Stimulated activated CD8-positive, alpha-beta memory T cell treated with anti-CD3 and anti-CD28 coated beads, Interleukin-2, amount 100 ng/mL, for 48 hours (primary cell): ENCODE measurements at regions not wholly inside any gene's neighbourhood (a gene's known extent, or its start where the extent isn't known, plus 50 kb on each side); places are given as distances from the start of the nearest gene placed in this dataset.
"Not testable (repeated sequence)": the region's sequence is repeated elsewhere in the genome, so short reads cannot be mapped to it uniquely, and the experiment has no call there.

ENCODE experiments used
- DNase-seq, 2 donors: peaks; one replicate each; pipeline ENCODE4 v3.0.0-alpha.2; 2020; ENCODE audit warnings: low read depth in 2 of 2

GRCh38 chr18:34480162-34480700 lies 229.9 kb upstream of the DTNA start:
- DNase-seq = no peak

- no peak for DNase-seq
Measured at GRCh38 chr18:34482204-34482603, 227.9 kb upstream of the DTNA start.

DNA sequence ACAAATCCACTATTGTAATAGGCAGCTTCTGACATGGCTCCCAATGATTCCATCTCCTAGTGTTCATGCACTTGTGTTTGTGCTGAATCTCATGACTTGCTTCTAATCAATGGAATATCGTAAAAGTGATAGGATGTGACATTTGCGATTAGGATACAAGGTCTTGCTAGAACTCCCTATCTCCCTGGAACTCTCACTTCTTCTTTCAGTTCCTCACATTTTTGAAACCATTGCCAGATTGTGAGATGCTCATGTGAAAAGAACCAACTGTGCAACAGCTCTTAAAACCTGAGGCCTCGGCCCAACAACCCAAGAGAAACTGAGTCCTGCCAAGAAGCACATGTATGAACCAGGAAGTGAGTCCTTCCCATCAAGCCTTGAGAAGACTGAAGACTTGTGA lies 226.9 kb upstream of the DTNA start:
- no peak for DNase-seq

- DNase-seq = no peak
Measured at GRCh38 chr18:34491719-34492118, 218.4 kb upstream of the DTNA start.

DNA sequence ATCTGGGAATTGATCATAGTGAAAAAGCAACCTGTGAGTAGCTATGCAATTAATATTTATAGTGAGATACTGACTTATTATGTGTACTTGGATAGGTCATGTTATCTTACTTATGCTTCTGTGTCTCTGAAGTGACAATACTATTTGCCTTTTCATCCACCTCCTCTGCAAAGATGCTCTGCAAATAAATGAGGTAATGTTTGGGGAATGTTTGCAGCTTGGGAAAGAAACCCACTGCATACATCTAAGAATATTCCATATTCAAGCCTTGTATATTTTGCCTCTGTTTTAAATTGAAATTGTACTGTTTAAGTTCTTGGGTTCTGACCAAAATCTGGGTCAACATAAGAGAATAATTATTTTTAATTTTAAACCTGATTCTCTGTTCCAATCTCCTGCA lies 217.4 kb upstream of the DTNA start:
- DNase-seq = no peak

GRCh38 chr18:34493099-34493544 lies 217.0 kb upstream of the DTNA start:
- DNase-seq = no peak

DNA sequence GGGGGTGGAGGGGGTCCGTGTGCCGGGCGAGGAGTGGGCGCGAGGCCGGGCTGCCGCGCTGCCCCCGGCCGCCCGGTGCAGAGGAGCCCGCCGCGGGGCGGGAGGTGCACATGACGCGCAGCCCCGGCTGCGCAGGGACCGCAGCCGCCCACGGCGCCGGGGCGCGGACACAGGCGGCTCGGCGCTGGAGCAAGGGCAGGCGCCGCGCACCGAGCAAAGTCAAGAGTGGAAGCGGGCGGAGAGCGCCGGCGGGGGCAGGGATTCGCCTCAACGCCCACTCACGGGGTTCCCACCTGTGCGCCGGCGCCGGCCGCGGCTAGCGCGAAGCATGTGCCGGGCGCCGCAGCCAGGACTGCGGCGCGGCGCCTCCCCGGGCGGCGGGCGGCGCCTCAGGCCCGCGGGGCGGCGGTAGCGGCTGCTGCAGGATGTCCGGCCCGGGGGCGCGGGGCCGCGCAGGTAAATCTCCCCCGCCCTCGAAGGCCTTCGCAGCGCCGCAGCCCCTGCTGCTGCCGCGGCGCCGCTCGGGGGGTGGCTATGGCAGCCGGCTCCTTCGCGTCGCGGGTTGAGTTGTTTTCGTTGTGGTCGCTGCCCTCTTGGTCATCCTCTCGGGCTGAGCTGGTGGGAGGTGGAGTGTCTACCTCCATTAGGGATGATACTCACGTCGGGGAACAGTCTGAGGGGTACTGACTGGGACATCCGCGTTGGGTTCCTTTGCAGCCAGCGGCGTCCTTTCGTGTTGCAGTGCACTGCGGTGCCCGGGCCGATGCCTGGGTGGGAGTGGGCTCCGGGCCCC lies 216.3 kb upstream of the DTNA start:
- peak in 1 of 2 donors; percentile 4 for DNase-seq

GRCh38 chr18:34494359-34494696 lies 215.8 kb upstream of the DTNA start:
- DNase-seq = no peak

DNA sequence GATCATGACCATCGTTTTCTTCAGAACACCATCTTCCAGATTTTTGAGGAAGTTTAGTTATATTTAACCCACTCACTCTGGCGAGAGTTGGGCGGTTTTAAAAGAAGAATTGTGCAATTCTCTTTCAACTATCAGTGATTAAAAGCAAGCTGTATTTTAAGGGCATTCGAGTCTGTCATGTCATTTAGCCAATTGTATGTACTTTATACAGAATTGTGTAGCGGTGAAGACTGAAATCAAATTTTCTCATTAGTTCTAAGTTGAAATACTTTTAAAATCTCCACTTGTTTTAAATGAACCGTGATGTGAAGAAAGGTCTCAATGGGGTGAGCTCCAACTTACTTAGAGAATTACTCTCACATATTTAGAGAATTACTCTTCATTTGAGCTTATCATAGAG lies 214.6 kb upstream of the DTNA start:
- no peak for DNase-seq

DNA sequence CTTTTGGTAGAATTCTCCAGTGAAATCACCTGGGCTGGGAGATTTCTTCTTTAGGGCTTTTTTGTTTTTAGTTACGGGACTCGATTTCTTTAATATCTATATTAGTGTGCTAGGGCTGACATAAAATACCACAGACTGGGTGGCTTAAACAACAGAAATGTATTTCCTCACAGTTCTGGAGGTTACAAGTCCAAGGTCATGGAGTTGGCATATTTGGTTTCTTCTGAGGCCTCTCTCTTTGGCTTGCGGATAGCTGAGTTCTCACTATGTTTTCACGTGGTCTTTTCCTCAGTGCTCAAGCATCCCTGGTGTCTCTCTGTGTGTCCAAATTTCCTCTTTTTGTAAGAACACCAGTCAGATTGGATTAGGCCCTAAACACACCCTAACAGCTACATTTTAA lies 208.5 kb upstream of the DTNA start:
- DNase-seq = no peak

DNA sequence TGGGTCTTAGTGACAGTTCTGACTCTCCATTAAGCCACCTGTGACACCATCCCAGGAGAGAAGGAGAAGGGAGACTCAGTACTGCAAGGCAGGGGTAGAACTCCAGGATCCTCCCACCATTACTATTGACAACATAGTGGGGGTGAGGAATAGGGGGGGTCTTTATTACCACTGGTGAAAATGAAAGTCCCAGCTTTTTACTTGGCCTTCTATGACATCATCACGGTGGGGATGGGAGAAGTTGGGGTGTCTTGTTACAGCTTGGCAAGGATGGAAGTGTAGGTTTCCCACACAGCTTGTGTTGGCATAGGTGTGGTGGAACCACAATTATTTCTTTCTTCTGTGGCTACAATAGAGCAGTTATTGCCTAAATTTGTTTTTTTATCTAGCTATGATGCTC lies 203.9 kb upstream of the DTNA start:
- no peak for DNase-seq

GRCh38 chr18:34509163-34509562 lies 200.9 kb upstream of the DTNA start:
- DNase-seq = no peak

DNA sequence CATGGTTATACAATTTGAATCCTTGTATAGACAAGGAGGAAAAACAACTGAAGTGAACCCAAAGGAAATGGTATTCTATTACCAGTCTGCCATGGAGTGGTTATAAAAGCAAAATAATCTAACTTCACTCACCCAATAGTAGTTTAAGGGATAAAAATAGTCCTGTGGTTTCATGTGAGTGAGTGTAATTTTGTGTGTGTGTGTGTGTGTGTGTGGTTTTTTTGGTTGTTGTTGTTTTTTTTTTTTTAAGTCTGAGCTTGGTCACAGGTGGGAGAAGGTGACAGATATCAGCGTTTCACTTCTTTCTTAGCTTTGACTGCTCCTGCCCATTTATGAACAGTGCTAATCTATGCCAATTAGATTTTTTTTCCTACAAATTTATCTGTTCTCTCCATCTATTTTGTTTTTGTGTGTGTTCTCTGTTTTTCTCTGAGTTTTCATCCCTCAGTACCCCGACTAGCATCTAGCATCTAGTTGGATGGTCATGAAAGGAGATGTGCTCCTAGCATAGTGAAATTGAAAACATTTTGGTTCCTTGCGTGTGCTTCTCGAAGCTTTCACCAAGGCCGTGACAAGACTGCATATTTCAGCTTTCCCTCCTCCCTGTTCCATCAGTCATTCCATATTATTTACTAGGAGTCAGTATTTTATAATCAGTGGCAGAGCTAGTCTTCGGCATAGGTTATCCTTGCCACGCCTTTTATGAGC lies 200.1 kb upstream of the DTNA start:
- DNase-seq = no peak

DNA sequence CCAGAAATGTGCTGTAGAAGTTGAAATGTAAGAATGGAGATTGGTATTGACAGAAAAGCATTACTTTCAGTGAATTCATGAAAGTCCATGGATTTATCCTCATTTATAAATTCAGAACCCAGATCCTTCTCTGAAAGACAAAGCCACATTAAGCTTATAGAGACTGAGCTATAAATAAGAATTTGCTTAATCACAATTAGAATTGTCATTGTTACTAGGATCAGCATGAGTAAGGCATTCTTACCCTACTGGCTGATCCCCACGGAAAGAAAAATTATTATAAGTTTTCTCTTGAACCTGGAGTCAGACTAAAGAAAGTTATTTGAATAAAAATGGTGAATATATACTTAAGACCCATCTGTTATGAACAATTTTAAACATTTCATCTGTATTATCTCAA lies 199.2 kb upstream of the DTNA start:
- DNase-seq = no peak

DNA sequence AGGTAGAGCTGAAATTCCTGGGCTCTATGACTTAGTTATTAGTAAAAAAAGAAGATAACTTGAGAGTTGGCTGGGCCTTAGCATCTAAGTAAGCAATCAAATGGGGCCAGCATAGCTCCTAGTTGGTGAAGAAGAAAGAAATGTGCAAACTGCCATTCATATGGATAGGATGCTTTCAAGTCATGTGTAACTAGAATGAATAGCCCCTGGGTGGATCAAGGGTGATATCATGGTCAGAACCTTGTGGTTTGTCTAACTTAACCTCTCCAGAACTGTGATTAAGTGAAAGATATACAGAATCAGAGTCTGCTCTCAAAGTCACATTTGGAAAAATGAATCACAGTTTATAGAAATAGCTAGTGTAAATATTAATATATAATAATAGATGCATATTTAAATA lies 198.7 kb upstream of the DTNA start:
- no peak for DNase-seq

DNA sequence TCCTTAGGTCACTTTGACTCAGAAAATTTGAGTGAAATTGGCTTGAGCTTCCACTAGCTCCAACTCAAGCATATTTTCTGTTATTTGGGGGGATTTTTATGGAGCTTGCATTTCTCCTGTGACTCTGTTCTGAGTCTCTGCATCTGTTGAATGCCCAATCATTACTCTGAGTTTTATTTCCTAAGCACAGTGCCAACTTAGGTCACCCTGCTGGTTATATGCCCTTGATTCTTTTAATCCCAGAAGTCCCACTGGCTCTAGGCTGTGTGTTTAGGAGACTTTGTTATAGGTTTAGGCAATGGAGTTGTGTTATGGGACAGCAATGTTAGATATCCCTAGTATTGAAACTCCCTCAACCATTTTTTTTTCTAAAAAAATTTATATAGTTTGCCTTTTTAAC lies 198.2 kb upstream of the DTNA start:
- no peak for DNase-seq

GRCh38 chr18:34514238-34514637 lies 195.9 kb upstream of the DTNA start:
- no peak for DNase-seq

- no peak for DNase-seq
Measured at GRCh38 chr18:34514957-34515356, 195.1 kb upstream of the DTNA start.

- DNase-seq = not testable (repeated sequence)
Measured at GRCh38 chr18:34516355-34516754, 193.7 kb upstream of the DTNA start.

DNA sequence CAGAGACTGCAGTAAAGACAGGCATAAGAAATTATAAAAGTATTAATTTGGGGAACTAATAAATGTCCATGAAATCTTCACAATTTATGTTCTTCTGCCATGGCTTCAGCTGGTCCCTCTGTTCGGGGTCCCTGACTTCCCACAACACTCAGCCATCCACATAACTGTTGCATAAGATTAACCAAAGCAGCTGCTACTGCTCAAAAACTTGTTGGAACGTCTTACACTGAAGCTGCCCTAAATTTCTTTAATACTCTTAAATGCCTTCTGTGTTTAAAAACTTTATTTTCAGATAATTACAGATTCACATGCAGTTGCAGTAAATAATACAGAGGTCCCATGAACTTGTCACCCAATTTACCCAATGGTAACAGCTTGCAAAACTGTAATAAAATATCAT lies 193.1 kb upstream of the DTNA start:
- DNase-seq = not testable (repeated sequence)

DNA sequence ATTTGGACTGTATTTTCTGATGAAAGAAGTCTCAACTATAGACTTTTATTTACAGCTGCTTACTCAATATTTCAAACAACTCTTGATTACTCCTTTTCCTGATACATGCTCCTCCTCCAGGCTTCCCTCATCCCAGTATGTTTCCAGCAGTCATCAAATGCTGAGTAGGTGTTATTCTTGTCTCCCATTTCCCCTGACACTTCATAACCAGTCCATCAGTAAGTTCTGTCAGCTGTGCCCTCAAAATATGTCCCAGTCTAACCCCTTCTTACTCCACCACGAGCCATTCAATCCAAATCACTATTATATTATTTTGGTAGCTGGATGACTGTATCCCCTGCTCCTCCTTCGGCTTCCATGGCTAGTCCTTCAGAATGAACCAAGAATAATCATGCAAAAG lies 189.1 kb upstream of the DTNA start:
- DNase-seq = no peak

- DNase-seq = no peak
Measured at GRCh38 chr18:34522603-34523002, 187.5 kb upstream of the DTNA start.

DNA sequence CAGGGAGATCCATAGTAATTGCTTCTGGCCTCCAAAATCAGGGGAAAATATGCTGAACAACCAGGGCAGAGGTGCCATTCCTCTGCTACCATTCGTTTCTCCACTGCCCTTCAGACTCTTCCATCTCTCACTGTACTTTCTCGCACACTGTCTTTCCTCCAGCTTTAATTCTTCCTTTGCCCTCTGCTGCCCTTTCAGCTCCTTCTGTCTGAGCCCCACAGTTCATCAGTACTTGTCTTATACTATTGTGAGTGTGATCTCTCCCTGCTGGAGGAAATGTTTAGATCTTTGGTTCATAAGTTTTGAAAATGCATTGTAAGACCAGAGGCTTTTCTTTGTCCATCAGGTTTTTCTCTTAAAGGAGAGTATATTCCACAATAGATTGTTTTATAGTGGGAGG lies 184.9 kb upstream of the DTNA start:
- DNase-seq = no peak
